HL-60 (cell line): ENCODE measurements at regions not wholly inside any gene's neighbourhood (a gene's known extent, or its start where the extent isn't known, plus 50 kb on each side); places are given as distances from the start of the nearest gene placed in this dataset.

Source experiments
- GABPA ChIP-seq: IDR thresholded peaks from 2 replicates; pipeline ENCODE4 v1.6.1; 2012; ENCODE audit warnings: low read depth
- POLR2AphosphoS5 ChIP-seq: IDR thresholded peaks from 2 replicates; pipeline ENCODE4 v1.6.1; 2012; ENCODE audit warnings: low read depth
- SPI1 ChIP-seq: IDR thresholded peaks from 2 replicates; pipeline ENCODE4 v1.6.1; 2012; ENCODE audit warnings: low read depth, mild to moderate bottlenecking, borderline replicate concordance
- TF ChIP-seq, protein P1 (sequence below): IDR thresholded peaks from one replicate; pipeline ENCODE4 v1.5.1; 2011; ENCODE audit warnings: low read length, control low read depth, inconsistent platforms; ENCODE audit not compliant: insufficient read depth

DNA sequence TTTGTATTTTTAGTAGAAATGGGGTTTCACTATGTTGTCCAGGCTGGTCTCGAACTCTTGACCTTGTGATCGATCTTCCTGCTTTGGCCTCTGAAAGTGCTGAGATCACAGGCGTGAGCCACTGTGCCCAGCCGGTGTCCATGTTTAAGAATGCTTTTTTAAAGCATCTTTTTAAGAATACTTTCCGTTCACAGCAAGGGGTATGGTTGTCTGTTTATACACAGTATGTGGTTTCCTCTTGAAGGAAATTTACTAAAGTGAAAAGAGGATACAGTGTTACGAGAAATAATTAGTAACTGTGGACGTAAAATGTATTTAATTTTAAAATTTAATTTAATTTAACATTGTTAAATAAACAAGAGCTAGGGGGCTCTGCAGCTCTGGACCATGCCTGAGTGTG lies 73.4 kb downstream of the GSC start:
- TF ChIP-seq, protein P1, sequence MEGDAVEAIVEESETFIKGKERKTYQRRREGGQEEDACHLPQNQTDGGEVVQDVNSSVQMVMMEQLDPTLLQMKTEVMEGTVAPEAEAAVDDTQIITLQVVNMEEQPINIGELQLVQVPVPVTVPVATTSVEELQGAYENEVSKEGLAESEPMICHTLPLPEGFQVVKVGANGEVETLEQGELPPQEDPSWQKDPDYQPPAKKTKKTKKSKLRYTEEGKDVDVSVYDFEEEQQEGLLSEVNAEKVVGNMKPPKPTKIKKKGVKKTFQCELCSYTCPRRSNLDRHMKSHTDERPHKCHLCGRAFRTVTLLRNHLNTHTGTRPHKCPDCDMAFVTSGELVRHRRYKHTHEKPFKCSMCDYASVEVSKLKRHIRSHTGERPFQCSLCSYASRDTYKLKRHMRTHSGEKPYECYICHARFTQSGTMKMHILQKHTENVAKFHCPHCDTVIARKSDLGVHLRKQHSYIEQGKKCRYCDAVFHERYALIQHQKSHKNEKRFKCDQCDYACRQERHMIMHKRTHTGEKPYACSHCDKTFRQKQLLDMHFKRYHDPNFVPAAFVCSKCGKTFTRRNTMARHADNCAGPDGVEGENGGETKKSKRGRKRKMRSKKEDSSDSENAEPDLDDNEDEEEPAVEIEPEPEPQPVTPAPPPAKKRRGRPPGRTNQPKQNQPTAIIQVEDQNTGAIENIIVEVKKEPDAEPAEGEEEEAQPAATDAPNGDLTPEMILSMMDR, result no peak
- TF ChIP-seq POLR2AphosphoS5, result no peak
- TF ChIP-seq GABPA, result no peak
- no peak for TF ChIP-seq SPI1
